Transverse colon (tissue), 4 donors: ENCODE measurements at regions not wholly inside any gene's neighbourhood (a gene's known extent, or its start where the extent isn't known, plus 50 kb on each side); places are given as distances from the start of the nearest gene placed in this dataset.
"Not testable (repeated sequence)": the region's sequence is repeated elsewhere in the genome, so short reads cannot be mapped to it uniquely, and the experiment has no call there.

ENCODE experiments used
- DNase-seq: peaks from one replicate; pipeline ENCODE4 v3.0.0-alpha.2; 2019
- H3K27ac ChIP-seq, 4 donors: fragments of 200-600 bp; sonication (generic); 2 replicates each; pipeline ENCODE4 v1.5.1; 2016 to 2018; ENCODE audit warnings: inconsistent platforms in 4 of 4
- H3K27me3 ChIP-seq: fragments of 200-600 bp; sonication (generic); 2 replicates; pipeline ENCODE4 v1.5.1; 2017; ENCODE audit warnings: inconsistent platforms
- H3K36me3 ChIP-seq, 4 donors: fragments of 200-600 bp; sonication (generic); 2 replicates each; pipeline ENCODE4 v1.5.1; 2017 to 2019; ENCODE audit warnings: inconsistent platforms in 4 of 4
- H3K4me1 ChIP-seq, 4 donors: fragments of 200-600 bp; sonication (generic); 2 replicates each; pipeline ENCODE4 v1.5.1; 2017 to 2020; ENCODE audit warnings: inconsistent platforms in 4 of 4
- H3K4me3 ChIP-seq, 4 donors: fragments of 200-600 bp; sonication (generic); 1 replicate in 1 of 4; 2 replicates in 3 of 4; pipeline versions ENCODE4 v1.5.1 to v1.6.1; 2017 to 2019; ENCODE audit warnings: inconsistent platforms in 4 of 4
- H3K9me3 ChIP-seq, 2 donors: fragments of 200-600 bp; sonication (generic); 2 replicates each; pipeline ENCODE4 v1.5.1; 2017 to 2019; ENCODE audit warnings: inconsistent platforms in 2 of 2
- EP300 ChIP-seq: sonication (generic); formaldehyde crosslinking; IDR thresholded peaks from one replicate; pipeline ENCODE4 v1.6.1; 2017; ENCODE audit warnings: antibody characterized with exemption, low read depth
- POLR2A ChIP-seq: fragments of 450-650 bp; IDR thresholded peaks from one replicate; pipeline ENCODE4 v1.6.1; 2016; ENCODE audit warnings: antibody characterized with exemption, mild to moderate bottlenecking, moderate library complexity
- POLR2AphosphoS5 ChIP-seq, 3 donors: sonication (generic); formaldehyde crosslinking; IDR thresholded peaks; one replicate each; pipeline ENCODE4 v1.6.1; 2016; ENCODE audit warnings: antibody characterized with exemption in 3 of 3
- WGBS, 2 donors: methylation state at CpG; one replicate each; pipeline ENCODE4 v1.1.5; 2018; ENCODE audit warnings: low coverage in 1 of 2; 5-methylcytosine and 5-hydroxymethylcytosine counted together
- in situ Hi-C, 4 donors: fragments of 200-750 bp; cut with MboI; loops; one replicate each; pipeline versions ENCODE4 v1.15.0 to v1.15.1; 2017; ENCODE audit warnings: low sequenced_read_pairs in 3 of 4, low pct_ligation_motif_present in 1 of 4, low pct_unique_long_range_greater_than_20kb in 1 of 4
- intact Hi-C: fragments of 100-400 bp; cut with DNase I; formaldehyde crosslinking; loops from one replicate; pipeline ENCODE4 v1.15.1; 2023; ENCODE audit warnings: low total_unique reads
- TF ChIP-seq, protein P1 (sequence below), 5 experiments: fragments of 200-600 bp in 3 of 5; fragments of 450-650 bp in 2 of 5; sonication (generic) in 3 of 5; IDR thresholded peaks; 1 replicate in 2 of 5; 2 replicates in 3 of 5; pipeline ENCODE4 v1.5.1; 2016 to 2017; ENCODE audit warnings: antibody characterized with exemption in 5 of 5, inconsistent platforms in 3 of 5, mild to moderate bottlenecking in 2 of 5, moderate library complexity in 1 of 5

GRCh38 chr12:126451809-126452208 lies 1386.6 kb downstream of the AACS start:
- no peaks in the 10 kb centered on the region for H3K36me3 ChIP-seq
- no peaks in the 10 kb centered on the region for H3K4me1 ChIP-seq
- no peak overlapping the region for H3K27ac ChIP-seq
- no peak for DNase-seq
- in situ Hi-C loops: no loop called here
- intact Hi-C loops: no loop called here
- no peak overlapping the region for H3K4me3 ChIP-seq
- TF ChIP-seq EP300 (no peak), POLR2A (no peak), POLR2AphosphoS5 (IDR thresholded peaks at IDR 0.05) (no peak)
- TF ChIP-seq, protein P1, sequence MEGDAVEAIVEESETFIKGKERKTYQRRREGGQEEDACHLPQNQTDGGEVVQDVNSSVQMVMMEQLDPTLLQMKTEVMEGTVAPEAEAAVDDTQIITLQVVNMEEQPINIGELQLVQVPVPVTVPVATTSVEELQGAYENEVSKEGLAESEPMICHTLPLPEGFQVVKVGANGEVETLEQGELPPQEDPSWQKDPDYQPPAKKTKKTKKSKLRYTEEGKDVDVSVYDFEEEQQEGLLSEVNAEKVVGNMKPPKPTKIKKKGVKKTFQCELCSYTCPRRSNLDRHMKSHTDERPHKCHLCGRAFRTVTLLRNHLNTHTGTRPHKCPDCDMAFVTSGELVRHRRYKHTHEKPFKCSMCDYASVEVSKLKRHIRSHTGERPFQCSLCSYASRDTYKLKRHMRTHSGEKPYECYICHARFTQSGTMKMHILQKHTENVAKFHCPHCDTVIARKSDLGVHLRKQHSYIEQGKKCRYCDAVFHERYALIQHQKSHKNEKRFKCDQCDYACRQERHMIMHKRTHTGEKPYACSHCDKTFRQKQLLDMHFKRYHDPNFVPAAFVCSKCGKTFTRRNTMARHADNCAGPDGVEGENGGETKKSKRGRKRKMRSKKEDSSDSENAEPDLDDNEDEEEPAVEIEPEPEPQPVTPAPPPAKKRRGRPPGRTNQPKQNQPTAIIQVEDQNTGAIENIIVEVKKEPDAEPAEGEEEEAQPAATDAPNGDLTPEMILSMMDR (IDR thresholded peaks at IDR 0.05): no peak
- no peaks in the 10 kb centered on the region for H3K27me3 ChIP-seq
- H3K9me3 ChIP-seq: peaks cover 0 to 3% of the 10 kb centered on the region in 2 donors
- WGBS, 2 donors: 49 to 67% methylated on average over 4 of the region's 4 CpGs

GRCh38 chr12:126452686-126453085 lies 1387.5 kb downstream of the AACS start:
- intact Hi-C loops, DNase-seq, H3K9me3 ChIP-seq, H3K27me3 ChIP-seq, in situ Hi-C loops, H3K4me3 ChIP-seq, H3K36me3 ChIP-seq, H3K27ac ChIP-seq, H3K4me1 ChIP-seq: not testable (repeated sequence)
- WGBS, 2 donors: 87 to 96% methylated on average over 3 to 9 of the region's 9 CpGs

DNA sequence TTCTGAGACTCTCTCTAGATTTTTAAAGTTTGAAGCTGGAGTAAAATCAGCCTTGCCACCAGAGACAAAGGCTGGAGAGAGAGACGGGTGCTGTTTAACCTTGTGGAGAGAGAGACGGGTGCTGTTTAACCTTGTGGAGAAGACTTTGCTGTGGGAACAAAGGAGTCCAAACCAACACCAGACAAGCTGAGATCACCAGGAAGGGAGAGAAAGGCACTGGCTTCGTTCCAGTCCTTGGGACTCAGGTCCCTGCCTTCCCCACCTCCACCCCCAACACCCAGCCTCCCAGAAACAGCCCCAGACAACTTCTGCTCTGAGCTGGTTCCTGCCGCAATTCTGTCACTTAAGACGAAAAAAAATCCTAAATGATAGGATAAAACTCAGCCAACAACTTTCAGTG lies 1389.3 kb downstream of the AACS start:
- Histone ChIP-seq H3K4me3 (no peak overlapping the region), H3K36me3 (no peaks in the 10 kb centered on the region), H3K4me1 (no peaks in the 10 kb centered on the region), H3K9me3 (no peaks in the 10 kb centered on the region), H3K27me3 (no peaks in the 10 kb centered on the region), H3K27ac (no peak overlapping the region)
- in situ Hi-C loops (no loop called here), intact Hi-C loops (no loop called here)
- 55 to 68% methylated on average over 3 to 5 of the region's 5 CpGs for WGBS, 2 donors
- no peak for DNase-seq
- no peak for TF ChIP-seq EP300
- TF ChIP-seq, protein P1 (IDR thresholded peaks at IDR 0.05): no peak

DNA sequence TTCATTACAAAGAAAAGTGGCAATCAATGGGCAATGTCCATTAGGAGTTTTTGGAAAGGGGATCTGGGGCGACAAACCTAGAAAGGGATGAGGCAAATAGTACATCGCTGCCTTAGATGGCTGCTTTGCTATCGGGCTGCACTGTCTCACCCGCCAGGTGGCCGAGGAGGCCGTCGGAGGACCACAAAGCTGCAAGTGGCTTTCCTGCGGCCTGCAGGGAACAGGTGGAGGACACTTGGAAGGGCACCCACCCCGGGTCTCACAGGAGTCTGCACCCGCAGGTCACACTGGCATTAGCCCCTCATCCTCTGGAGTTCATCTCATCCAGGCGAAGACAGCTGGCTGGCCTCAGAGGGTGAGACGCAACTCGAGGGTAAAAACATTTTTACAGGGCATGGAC lies 1392.5 kb downstream of the AACS start:
- no peak for DNase-seq
- intact Hi-C loops (no loop called here), in situ Hi-C loops (no loop called here)
- no peak overlapping the region for H3K27ac ChIP-seq
- TF ChIP-seq POLR2AphosphoS5 (IDR thresholded peaks at IDR 0.05) (no peak), EP300 (no peak), POLR2A (no peak)
- TF ChIP-seq, protein P1 (IDR thresholded peaks at IDR 0.05): no peak
- no peaks in the 10 kb centered on the region for H3K36me3 ChIP-seq
- no peak overlapping the region for H3K4me3 ChIP-seq
- H3K27me3 ChIP-seq: no peaks in the 10 kb centered on the region
- no peaks in the 10 kb centered on the region for H3K4me1 ChIP-seq
- WGBS, 2 donors: 81 to 100% methylated on average over 1 to 13 of the region's 13 CpGs
- no peaks in the 10 kb centered on the region for H3K9me3 ChIP-seq

DNA sequence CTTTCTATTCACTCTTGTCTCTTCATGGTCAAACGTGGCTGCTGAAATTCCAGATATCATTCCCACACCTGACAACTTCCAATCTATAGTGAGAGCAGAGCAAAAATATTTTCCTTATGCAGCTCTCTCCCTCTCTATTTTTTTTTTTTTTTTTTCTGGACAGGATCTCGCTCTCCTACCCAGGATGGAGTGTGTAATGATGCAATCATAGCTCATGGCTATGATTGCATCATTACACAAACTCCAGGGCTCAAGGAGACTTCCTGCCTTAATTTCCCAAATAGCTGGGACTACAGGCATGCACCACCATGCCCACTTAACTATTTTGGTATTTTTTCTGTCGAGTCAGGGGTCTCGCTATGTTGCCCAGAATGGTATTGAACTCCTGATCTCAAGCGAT lies 1398.9 kb downstream of the AACS start:
- TF ChIP-seq POLR2AphosphoS5 (IDR thresholded peaks at IDR 0.05) (no peak), POLR2A (no peak), EP300 (no peak)
- TF ChIP-seq, protein P1 (IDR thresholded peaks at IDR 0.05): no peak
- 75 to 93% methylated on average over 3 to 5 of the region's 5 CpGs for WGBS, 2 donors
- Histone ChIP-seq H3K9me3 (no peaks in the 10 kb centered on the region), H3K4me1 (no peaks in the 10 kb centered on the region), H3K27ac (no peak overlapping the region), H3K36me3 (no peaks in the 10 kb centered on the region), H3K27me3 (no peaks in the 10 kb centered on the region), H3K4me3 (no peak overlapping the region)
- DNase-seq: no peak
- in situ Hi-C loops (no loop called here), intact Hi-C loops (no loop called here)
